ENCODE measurements at regions not wholly inside any gene's neighbourhood (a gene's known extent, or its start where the extent isn't known, plus 50 kb on each side); places are given as distances from the start of the nearest gene placed in this dataset.

DNA sequence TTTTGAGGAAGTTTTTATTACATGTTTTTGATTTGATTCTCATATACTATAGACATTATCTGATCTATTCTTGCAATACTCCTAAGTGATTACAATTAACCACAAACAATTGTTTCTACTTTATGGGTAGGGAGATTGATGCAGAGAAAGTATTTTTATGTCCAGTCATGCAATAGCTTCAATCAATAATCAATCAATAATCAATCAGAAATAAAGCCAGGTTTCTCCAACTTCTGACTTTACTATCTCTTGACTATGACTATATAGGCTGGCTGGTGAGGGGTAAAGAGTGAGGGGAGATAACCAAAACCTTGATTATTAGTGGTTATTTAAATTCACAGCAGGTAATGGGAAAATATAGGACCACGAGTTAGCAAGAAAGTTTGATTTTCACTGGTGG, 85.9 kb downstream of the HPGD start:
- H3K27ac ChIP-seq (ENCODE audit: insufficient read depth, low read length), result no peak overlapping the region
- H4K20me1 ChIP-seq (ENCODE audit: insufficient read depth, low read length), result no peaks in the 10 kb centered on the region
- CTCF ChIA-PET, result no interaction called here
- no peak overlapping the region for H3K4me3 ChIP-seq (ENCODE audit: insufficient read depth, low read depth, low read length)
- dilution Hi-C loops (cut with HindIII; ENCODE audit: low sequenced_read_pairs, unreplicated experiment), result no loop called here
- no peaks in the 10 kb centered on the region for H3K4me1 ChIP-seq (ENCODE audit: control insufficient read depth, insufficient read depth, low read length)
- H2AFZ ChIP-seq (replicated peaks; ENCODE audit: low read length, poor library complexity), result no peak overlapping the region
- H3K9me1 ChIP-seq (ENCODE audit: insufficient read depth, low read length), result no peaks in the 10 kb centered on the region
- no peak overlapping the region for H3K4ac ChIP-seq (ENCODE audit: low read depth, low read length)
- no peak overlapping the region for H3K4me2 ChIP-seq (ENCODE audit: low read depth, low read length)
- no peak overlapping the region for H2BK5ac ChIP-seq (ENCODE audit: low read depth, low read length, poor library complexity, severe bottlenecking)
- H4K5ac ChIP-seq (ENCODE audit: low read depth, low read length), result no peak overlapping the region
- no peaks in the 10 kb centered on the region for H3K79me1 ChIP-seq (ENCODE audit: low read depth in 1 of 2, low read length in 2 of 2)
- WGBS, 2 experiments (ENCODE audit: extremely low coverage in 2 of 2, insufficient read length in 1 of 2), result no CpG with 5 or more reads among the region's 1 CpG
- BruUV-seq (replicated peaks), result no TSS peak
- no peak overlapping the region for H2BK120ac ChIP-seq (ENCODE audit: low read depth, low read length)
- DNase-seq, result no peak
- H3K9me3 ChIP-seq (ENCODE audit: control insufficient read depth, insufficient read depth, low read length), result no peaks in the 10 kb centered on the region; the same call in 1 of the 2 replicates
- intact Hi-C loops (cut with micrococcal nuclease), result no loop called here
- H3K18ac ChIP-seq (ENCODE audit: low read depth, low read length), result no peak overlapping the region
- no peak overlapping the region for H2AK9ac ChIP-seq (replicated peaks; ENCODE audit: low read depth, low read length, poor library complexity)
- no peaks in the 10 kb centered on the region for H3K27me3 ChIP-seq (ENCODE audit: control insufficient read depth, insufficient read depth, low read length)
- ATAC-seq (ENCODE audit: low read depth), result no peak
- H2AK5ac ChIP-seq (ENCODE audit: low read depth, low read length), result no peak overlapping the region
- no peak overlapping the region for H4K8ac ChIP-seq (ENCODE audit: low read depth in 2 of 2, low read length in 2 of 2)
- no peak overlapping the region for H3K9ac ChIP-seq (ENCODE audit: low read depth, low read length)
- POLR2A ChIA-PET (ENCODE audit: unreplicated experiment), result no interaction called here
- H3K23ac ChIP-seq (ENCODE audit: low read depth, low read length), result no peak overlapping the region
- H4K91ac ChIP-seq (ENCODE audit: insufficient read depth, low read depth, low read length), result no peak overlapping the region
- no peak overlapping the region for H3K14ac ChIP-seq (replicated peaks; ENCODE audit: low read depth, low read length)
- no peak overlapping the region for H2BK20ac ChIP-seq (ENCODE audit: low read depth, low read length)
- no peak overlapping the region for H2BK15ac ChIP-seq (ENCODE audit: low read depth, low read length)
- no peak overlapping the region for H3K56ac ChIP-seq (ENCODE audit: extremely low read depth, insufficient read depth, low read length)
- H3K36me3 ChIP-seq (ENCODE audit: control insufficient read depth, insufficient read depth, low read length), result no peaks in the 10 kb centered on the region
- TF ChIP-seq, protein P1, sequence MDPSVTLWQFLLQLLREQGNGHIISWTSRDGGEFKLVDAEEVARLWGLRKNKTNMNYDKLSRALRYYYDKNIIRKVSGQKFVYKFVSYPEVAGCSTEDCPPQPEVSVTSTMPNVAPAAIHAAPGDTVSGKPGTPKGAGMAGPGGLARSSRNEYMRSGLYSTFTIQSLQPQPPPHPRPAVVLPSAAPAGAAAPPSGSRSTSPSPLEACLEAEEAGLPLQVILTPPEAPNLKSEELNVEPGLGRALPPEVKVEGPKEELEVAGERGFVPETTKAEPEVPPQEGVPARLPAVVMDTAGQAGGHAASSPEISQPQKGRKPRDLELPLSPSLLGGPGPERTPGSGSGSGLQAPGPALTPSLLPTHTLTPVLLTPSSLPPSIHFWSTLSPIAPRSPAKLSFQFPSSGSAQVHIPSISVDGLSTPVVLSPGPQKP (IDR thresholded peaks at IDR 0.05; ENCODE audit: borderline replicate concordance, low read depth, low read length), result no peak
- TF ChIP-seq RAD21 (IDR thresholded peaks at IDR 0.05; ENCODE audit: low read length) (no peak), CEBPB (IDR thresholded peaks at IDR 0.05; ENCODE audit: low read depth, low read length) (no peak), MXI1 (IDR thresholded peaks at IDR 0.05; ENCODE audit: borderline replicate concordance, low read depth, low read length) (no peak), MAFK (IDR thresholded peaks at IDR 0.05; ENCODE audit: low read depth, low read length) (no peak), FOS (IDR thresholded peaks at IDR 0.05; ENCODE audit: low read depth, low read length) (no peak), SMC3 (IDR thresholded peaks at IDR 0.05; ENCODE audit: low read depth, low read length) (no peak), NFE2L2 (IDR thresholded peaks at IDR 0.05; ENCODE audit: low read depth, low read length) (no peak), CHD1 (IDR thresholded peaks at IDR 0.05; ENCODE audit: low read depth, low read length) (no peak), POLR2A (IDR thresholded peaks at IDR 0.05; ENCODE audit: low read depth, low read length) (no peak), MAZ (IDR thresholded peaks at IDR 0.05; ENCODE audit: borderline replicate concordance, low read depth, low read length) (no peak), RFX5 (IDR thresholded peaks at IDR 0.05; ENCODE audit: low read depth, low read length) (no peak)
- in situ Hi-C loops (cut with MboI; ENCODE audit: low sequenced_read_pairs), result no loop called here
